ENCODE measurements at regions not wholly inside any gene's neighbourhood (a gene's known extent, or its start where the extent isn't known, plus 50 kb on each side); places are given as distances from the start of the nearest gene placed in this dataset.

DNA sequence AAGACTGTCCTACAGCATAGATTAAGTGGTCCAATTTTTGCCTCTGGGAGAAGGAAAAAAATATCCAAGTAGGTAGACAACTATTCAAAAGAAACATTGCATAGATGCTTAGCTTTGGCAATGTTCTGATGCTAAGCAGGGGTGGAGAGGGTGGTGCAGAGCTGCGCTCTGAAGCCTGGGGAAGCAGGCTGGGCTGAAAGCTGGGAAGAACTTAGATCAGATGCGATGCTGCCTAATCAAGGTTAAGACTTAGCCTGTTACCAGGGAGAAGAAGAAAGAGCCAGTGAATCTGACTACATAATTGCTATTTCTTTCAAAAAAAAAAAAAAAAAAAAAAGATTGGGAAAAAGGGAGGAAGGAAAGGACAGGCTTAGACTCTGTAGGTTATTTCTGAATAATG is 89.0 kb upstream of the SCOC start:
- DNase-seq (no peak), ATAC-seq (no peak)
- Mint-ChIP-seq H3K27me3 (peaks cover 6% of the 10 kb centered on the region), H3K36me3 (ENCODE audit: low read depth) (no peaks in the 10 kb centered on the region), H3K27ac (no peak overlapping the region), H3K4me3 (no peak overlapping the region), H3K9me3 (no peaks in the 10 kb centered on the region), H3K4me1 (ENCODE audit: low read depth) (no peaks in the 10 kb centered on the region)
- intact Hi-C loops (cut with micrococcal nuclease) = no loop called here
- POLR2A ChIA-PET = no interaction called here
- CTCF ChIA-PET = no interaction called here
- TF ChIP-seq, protein P1, sequence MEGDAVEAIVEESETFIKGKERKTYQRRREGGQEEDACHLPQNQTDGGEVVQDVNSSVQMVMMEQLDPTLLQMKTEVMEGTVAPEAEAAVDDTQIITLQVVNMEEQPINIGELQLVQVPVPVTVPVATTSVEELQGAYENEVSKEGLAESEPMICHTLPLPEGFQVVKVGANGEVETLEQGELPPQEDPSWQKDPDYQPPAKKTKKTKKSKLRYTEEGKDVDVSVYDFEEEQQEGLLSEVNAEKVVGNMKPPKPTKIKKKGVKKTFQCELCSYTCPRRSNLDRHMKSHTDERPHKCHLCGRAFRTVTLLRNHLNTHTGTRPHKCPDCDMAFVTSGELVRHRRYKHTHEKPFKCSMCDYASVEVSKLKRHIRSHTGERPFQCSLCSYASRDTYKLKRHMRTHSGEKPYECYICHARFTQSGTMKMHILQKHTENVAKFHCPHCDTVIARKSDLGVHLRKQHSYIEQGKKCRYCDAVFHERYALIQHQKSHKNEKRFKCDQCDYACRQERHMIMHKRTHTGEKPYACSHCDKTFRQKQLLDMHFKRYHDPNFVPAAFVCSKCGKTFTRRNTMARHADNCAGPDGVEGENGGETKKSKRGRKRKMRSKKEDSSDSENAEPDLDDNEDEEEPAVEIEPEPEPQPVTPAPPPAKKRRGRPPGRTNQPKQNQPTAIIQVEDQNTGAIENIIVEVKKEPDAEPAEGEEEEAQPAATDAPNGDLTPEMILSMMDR (IDR thresholded peaks at IDR 0.05) = no peak

DNA sequence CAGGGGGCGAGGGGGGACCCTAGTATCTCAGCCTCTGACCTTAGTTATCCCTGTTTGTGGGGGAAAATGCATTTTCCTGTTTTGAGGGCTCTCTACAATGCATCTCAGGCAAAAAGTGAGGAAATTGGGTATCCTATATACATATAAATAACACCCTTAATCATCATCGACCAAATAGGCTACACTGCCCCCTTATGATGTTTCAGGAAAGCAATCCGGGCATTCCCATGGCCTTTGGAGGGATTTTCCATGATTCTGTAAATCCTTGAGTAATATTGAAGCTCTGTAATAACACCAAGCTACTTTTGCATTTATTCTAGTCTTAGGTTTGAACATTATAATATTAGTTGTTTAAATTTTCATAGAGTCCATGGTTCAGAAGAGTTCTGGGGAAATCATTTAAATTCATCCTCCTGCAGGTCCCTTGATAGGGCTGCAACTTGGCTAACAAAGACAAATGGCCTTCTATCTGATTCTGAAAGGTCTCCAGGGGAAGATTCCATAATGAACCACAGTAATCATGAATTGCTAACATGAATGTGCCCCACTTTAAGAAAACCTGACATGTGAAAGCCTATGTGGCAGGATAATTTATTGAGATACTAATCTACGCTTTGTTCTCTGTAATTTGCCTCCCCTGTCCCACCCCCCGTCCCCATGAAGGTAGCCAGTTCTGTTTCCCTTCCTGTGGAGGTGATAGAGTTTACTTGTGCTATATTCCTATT is 91.5 kb upstream of the SCOC start:
- intact Hi-C loops (cut with micrococcal nuclease) = no loop called here
- Mint-ChIP-seq H3K4me3 (no peak overlapping the region), H3K4me1 (ENCODE audit: low read depth) (no peaks in the 10 kb centered on the region), H3K36me3 (ENCODE audit: low read depth) (no peaks in the 10 kb centered on the region), H3K27me3 (peaks cover 9% of the 10 kb centered on the region), H3K27ac (no peak overlapping the region), H3K9me3 (no peaks in the 10 kb centered on the region)
- ATAC-seq (no peak), DNase-seq (no peak)
- CTCF ChIA-PET = no interaction called here
- TF ChIP-seq, protein P1 (IDR thresholded peaks at IDR 0.05) = no peak
- POLR2A ChIA-PET = no interaction called here

DNA sequence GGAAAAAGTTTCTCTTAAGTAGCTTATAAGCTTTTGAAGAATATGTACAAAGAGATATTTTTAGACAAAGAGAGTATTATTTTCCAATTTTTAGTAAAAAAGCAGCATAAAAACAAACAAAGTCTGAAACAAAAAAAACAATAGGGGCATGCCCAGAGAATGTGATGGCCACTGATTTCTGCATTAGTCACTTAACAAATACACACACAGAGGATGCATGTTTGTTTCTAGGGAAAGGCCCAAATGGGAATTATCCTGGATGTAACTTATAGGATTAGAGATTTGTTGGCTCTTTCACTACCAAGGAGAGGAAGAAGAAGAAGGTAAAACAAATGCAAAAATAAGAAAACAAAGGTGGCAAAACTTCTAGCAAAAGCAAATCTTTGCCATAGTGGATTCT is 95.9 kb upstream of the SCOC start:
- intact Hi-C loops (cut with micrococcal nuclease) = no loop called here
- POLR2A ChIA-PET = no interaction called here

DNA sequence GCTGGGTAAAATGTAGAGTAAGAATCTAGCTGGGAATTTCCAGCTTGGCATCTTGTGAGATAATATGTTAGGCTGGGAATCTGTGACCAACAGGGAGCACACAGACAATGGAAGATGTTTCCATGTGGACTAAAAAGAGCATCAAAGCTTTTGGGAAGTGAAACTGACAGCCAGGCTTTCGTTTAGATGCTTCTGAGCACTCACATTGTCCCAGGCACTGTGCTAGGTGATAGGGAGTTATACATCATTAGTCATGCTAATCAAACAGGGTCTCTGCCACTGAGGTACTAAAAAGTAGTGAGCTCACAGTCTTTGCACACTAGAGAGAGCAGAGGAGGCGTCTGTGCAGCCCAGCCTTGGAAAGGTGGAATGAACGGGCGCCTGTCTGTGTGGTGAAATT is 101.9 kb upstream of the SCOC start:
- no peak overlapping the region for H3K4me3 Mint-ChIP-seq
- H3K36me3 Mint-ChIP-seq (ENCODE audit: low read depth) = no peaks in the 10 kb centered on the region
- no peaks in the 10 kb centered on the region for H3K27me3 Mint-ChIP-seq
- ATAC-seq = no peak
- no peaks in the 10 kb centered on the region for H3K9me3 Mint-ChIP-seq
- CTCF ChIA-PET = interaction anchor here (1.6 kb wide), 1 partner anchor 89 kb away, joined by 5 read pairs; no protein-coding TSS in a partner anchor
- H3K27ac Mint-ChIP-seq = no peak overlapping the region
- no peaks in the 10 kb centered on the region for H3K4me1 Mint-ChIP-seq (ENCODE audit: low read depth)
- TF ChIP-seq, protein P1 (IDR thresholded peaks at IDR 0.05) = no peak
- intact Hi-C loops (cut with micrococcal nuclease) = no loop called here
- POLR2A ChIA-PET = no interaction called here
- no peak for DNase-seq

More for the DNA sequence above, 95.9 kb upstream of the SCOC start:
- Mint-ChIP-seq H3K4me1 (ENCODE audit: low read depth) (no peaks in the 10 kb centered on the region), H3K27me3 (peaks cover 5% of the 10 kb centered on the region), H3K36me3 (ENCODE audit: low read depth) (no peaks in the 10 kb centered on the region), H3K9me3 (no peaks in the 10 kb centered on the region), H3K27ac (no peak overlapping the region), H3K4me3 (no peak overlapping the region)
- DNase-seq (no peak), ATAC-seq (no peak)
- TF ChIP-seq, protein P1 (IDR thresholded peaks at IDR 0.05) = no peak
- CTCF ChIA-PET = interaction anchor here (1.0 kb wide), 1 partner anchor 10 kb away, joined by 3 read pairs; no protein-coding TSS in a partner anchor

DNA sequence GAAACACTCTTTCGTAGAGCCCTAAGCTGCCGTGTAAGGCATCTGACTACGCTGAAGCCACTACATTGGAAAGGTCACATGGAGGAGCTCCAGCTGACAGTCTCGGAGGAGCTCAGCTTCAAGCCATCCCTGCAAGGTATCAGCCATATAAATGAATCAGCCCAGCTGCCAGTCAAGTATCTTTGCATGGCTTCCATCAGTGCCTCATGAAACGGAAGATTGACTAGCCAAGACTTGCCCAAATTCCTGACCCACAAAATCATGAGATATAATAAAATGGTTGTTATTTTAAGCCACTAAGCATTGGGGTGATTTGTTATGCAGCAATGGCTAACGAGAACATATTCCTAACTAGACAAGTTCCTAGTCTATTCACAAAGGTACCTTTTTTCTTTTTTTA is 104.1 kb upstream of the SCOC start:
- Mint-ChIP-seq H3K27ac (no peak overlapping the region), H3K9me3 (no peaks in the 10 kb centered on the region), H3K4me1 (ENCODE audit: low read depth) (no peaks in the 10 kb centered on the region), H3K27me3 (no peaks in the 10 kb centered on the region), H3K36me3 (ENCODE audit: low read depth) (no peaks in the 10 kb centered on the region), H3K4me3 (no peak overlapping the region)
- DNase-seq (no peak), ATAC-seq (no peak)
- TF ChIP-seq, protein P1 (IDR thresholded peaks at IDR 0.05) = no peak
- intact Hi-C loops (cut with micrococcal nuclease) = no loop called here
- ChIA-PET POLR2A (no interaction called here), CTCF (no interaction called here)
